ENCODE measurements at regions not wholly inside any gene's neighbourhood (a gene's known extent, or its start where the extent isn't known, plus 50 kb on each side); places are given as distances from the start of the nearest gene placed in this dataset.
"Not testable (repeated sequence)": the region's sequence is repeated elsewhere in the genome, so short reads cannot be mapped to it uniquely, and the experiment has no call there.

- no peak for DNase-seq (ENCODE audit: low spot score)
Measured at GRCh38 chr3:5750091-5750490, 562.6 kb downstream of the EDEM1 start.

DNA sequence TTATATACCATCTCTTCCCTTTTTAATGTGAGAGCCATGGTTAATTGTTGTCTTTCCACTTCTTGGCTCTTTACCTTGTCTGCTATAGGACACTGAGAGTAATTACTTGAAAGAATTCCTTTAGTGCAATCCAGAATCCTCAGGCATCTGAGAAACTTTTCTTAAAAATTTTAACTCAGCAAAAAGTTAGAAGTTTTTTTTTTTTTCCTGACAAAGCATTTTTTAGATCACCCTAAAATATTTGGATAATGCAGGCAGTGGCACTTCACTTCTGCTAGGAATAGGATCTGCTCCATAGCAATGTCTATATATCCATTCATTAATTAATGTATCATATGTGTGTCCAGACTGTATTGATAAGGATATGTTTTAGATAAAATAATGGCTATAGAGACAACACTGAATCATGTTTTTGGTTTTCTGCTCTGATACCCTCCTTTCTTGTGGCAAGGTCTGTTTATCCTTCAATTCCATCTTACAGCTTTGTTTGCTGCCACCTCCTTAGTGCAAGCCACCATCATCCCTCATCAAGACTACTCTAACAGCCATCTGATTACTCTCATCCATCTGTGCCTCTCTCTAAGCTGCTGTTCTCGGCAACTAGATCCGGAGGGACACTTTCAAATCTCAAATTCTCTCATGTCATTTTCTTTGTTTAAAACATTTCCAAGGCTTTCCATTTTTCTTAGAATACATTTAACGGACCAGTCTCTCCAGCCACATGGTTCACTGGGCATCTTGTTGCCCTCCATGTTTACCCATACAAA is 563.5 kb downstream of the EDEM1 start:
- no peak for DNase-seq (ENCODE audit: low spot score)

DNA sequence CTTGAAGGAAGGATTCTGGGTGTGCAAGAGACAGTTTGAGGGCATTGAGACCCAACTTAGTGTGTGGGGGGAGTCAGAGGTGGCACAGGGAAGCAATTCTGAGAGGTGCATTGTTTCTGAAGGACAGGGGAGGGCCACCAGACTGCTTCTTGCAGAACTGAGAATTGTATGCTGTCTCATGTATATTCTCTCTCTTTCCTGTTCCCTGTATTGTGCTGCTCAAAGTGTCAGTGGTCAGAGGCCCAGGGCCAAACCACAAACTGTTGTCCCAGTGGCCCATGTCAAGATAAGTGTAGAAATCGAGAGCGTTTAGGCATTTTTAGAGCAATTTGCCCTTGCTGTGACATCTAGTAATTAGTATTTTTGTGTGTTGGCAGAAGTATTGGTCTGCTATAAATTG is 567.1 kb downstream of the EDEM1 start:
- no peak for DNase-seq (ENCODE audit: low spot score)

DNA sequence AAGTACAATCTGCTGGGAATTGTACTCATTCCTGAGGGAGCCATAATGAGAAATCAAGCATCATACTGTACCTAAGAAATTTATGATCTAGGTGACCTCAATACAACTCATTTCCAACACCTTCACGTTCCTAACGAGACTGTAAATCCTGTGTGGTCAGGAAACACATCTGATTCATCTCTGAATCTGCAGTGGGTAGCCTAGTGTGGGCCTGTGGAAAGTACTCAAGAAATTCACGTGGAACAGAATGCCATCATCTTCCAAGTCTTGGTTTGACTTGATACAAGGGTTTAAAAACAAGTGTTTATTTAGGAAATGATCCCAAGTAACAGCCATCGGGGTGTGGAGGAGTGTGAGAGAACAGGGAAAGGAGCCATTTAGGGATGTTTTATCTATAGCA is 568.9 kb downstream of the EDEM1 start:
- DNase-seq (ENCODE audit: low spot score): no peak

- DNase-seq (ENCODE audit: low spot score): no peak
Measured at GRCh38 chr3:5757213-5757804, 569.8 kb downstream of the EDEM1 start.

- no peak for DNase-seq (ENCODE audit: low spot score)
Measured at GRCh38 chr3:5758699-5759098, 571.2 kb downstream of the EDEM1 start.

DNA sequence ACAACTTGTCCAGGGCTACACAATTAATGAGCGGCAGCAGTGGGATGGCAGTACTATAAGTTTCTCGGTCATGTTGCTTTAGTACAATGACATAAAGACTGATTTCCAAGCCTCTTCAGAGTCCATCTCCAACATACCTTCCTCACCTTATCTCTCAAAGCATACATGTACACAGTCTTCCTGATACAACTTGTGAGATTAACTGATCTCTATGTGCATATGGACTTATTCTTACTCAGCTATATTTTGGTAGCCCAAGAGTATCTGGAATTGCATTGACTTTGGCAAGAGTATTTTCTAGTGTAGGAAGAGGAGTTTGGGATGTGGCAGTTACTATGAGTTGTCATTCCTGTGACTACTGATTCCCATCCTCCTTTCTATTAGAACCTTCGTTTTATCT is 575.0 kb downstream of the EDEM1 start:
- DNase-seq (ENCODE audit: low spot score): no peak

- no peak for DNase-seq (ENCODE audit: low spot score)
Measured at GRCh38 chr3:5766848-5767247, 579.3 kb downstream of the EDEM1 start.

DNA sequence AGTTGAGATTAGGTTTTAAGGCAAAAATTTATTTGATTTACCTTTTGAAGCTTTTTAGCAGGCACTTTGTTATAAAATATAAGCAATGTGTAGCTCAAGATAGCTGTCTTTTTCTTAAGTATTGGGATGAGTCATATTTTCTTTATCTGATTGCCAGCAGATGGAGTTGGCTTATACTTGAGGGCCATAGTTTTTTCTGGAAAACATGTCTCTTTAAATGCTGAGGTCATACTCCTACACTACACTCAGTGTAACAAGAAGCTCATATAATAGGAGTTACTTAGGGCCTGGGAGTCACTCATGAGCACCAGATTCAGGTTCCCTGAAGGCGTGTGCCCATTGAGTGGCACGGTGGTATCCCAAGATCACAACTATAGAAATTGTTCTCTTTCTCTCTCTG is 579.8 kb downstream of the EDEM1 start:
- DNase-seq (ENCODE audit: low spot score): no peak

DNA sequence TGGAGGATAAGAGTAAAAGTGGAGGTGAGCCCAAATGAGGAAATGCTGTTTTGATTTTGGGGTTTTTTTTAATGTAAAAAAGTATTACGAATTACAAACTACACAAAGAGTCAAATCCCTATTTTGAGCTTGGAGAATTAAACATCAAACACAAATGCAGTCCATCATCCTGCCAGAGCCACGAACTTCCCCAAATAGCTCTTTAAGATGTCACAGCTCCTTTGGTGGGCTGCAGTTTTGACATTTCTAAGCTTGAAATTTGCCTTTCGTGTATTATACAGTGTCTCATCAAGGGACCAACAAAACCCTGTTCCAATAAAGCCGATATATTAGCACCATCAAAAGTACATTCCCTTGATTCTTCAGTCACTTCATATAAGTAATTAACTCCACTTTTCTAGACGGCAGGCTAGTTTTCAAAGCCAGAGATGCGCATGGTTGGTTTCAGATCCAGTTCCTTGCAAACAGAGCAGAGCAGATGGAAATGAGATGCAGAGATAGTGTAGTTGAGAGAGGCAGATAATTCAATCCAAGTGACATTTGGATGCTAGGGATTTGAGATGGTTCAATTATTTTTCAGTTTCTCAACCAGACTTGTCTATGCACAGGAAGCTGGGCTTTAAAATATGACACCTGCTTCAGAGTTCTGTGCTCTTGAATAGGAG is 580.9 kb downstream of the EDEM1 start:
- DNase-seq (ENCODE audit: low spot score): no peak

DNA sequence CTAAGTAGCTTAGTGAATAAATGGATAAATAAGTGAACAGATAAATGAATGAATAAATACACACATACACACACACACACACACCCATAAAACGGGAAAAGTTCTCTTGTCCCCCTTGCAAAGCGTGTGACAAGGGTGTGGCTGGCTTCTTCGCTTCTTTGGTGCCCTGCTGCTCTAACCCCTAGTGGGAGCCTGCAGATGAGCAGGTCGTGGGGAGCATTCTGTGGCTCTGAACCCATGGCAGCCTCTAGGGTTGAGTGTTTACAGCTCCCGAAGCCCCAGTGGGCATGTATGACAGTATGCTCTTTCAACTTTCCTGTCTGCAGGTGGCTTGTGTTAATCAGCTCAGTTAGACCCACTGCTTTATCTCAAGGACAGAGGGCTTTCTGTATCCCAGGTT is 582.3 kb downstream of the EDEM1 start:
- no peak for DNase-seq (ENCODE audit: low spot score)

GRCh38 chr3:5774337-5774736 is 586.8 kb downstream of the EDEM1 start:
- no peak for DNase-seq (ENCODE audit: low spot score)

- DNase-seq (ENCODE audit: low spot score): not testable (repeated sequence)
Measured at GRCh38 chr3:5775100-5775499, 587.6 kb downstream of the EDEM1 start.

DNA sequence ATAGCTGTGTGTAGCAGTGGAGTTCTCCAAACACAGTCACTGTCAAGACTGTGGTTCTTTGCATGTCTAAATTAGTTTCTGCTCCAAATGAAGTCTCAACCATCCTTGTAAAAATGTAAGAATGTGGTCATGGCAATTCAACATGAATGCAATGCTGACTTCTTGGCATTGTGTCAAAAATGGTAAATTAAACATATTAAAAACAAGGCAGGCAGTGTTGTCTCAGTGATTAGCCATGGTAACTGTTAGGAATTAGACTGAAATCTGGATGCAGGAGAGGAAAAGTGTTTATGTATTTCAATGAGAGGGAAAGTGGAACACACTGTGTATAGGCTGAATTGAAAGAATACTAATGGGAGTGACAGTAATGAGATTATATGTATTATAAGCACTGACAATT is 597.2 kb downstream of the EDEM1 start:
- no peak for DNase-seq (ENCODE audit: low spot score)

DNA sequence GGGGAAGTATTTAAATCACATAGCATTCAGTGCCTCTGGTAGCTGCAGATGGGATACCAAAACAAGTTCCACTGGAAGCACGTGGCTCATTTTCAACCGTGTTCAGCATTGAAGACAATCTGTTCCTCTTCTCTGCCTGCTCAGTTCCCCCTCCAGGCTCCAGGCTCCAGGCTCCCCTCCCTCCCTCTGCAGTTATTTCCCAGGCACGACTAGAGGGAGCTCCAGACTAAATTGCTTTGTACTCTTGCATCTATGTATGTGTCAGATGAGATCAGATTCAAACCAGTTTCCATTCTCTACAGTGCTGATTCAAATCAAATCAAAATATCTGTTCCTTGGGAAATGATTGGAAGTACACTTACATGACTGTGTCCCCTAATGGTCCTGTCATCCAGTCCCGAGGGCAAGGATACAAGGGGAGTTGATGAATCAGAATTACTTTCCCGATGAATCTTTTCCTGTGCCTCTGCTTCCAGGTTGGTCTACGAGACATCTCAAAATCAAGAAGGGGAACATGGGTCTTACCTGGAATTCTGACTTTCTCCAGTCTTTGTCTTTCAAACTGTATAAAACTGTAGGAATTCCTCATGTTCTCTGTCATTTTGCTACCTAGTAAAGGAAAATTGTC is 600.5 kb downstream of the EDEM1 start:
- DNase-seq (ENCODE audit: low spot score): no peak

- DNase-seq (ENCODE audit: low spot score): no peak
Measured at GRCh38 chr3:5788496-5788895, 601.0 kb downstream of the EDEM1 start.

DNA sequence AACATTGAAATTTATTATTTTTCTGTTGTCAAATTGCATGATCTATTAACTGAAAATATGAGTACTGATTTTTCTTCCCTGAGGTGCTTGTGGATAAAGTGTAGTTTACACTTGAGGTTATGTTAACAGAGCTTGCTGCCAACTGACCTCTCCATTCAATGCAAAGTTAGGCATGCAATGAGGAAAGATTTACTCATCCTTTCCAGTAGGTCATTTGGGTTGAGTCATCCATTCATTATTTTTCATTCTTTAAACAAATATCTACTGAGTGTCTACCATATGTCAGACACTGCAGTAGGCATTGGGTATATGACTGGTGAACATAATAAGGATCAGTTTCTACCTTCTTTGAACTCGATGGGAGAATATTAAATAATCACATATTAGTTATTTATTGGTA is 604.1 kb downstream of the EDEM1 start:
- DNase-seq (ENCODE audit: low spot score): no peak

GRCh38 chr3:5796541-5796940 is 609.0 kb downstream of the EDEM1 start:
- DNase-seq (ENCODE audit: low spot score): no peak

GRCh38 chr3:5798809-5799208 is 611.3 kb downstream of the EDEM1 start:
- DNase-seq (ENCODE audit: low spot score): no peak

- DNase-seq (ENCODE audit: low spot score): no peak
Measured at GRCh38 chr3:5799398-5799797, 611.9 kb downstream of the EDEM1 start.

DNA sequence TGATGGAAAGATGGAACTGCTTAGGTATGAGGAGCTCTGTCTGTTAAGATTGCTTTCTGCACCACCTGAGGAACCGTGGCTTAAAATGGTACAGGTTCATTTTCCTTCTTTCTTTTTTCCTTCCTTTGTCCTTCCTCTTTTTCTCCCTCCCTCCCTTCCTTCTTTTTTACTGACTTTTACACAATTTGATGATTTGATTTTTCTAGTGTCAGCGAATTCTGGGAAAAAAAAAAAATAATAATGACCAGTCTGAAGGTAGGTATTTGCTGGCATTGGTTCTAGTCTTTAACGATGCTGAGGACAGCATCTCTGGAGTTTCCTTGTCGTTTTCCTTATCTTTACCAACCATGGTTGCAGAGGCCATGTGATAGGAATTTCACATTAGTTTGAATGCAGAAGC is 613.5 kb downstream of the EDEM1 start:
- DNase-seq (ENCODE audit: low spot score): no peak

- peak; percentile 11 for DNase-seq (ENCODE audit: low spot score)
Measured at GRCh38 chr3:5806192-5806591, 618.7 kb downstream of the EDEM1 start.

Measured in HT-29 (cell line).